HG02759 (cell line): ENCODE measurements at regions not wholly inside any gene's neighbourhood (a gene's known extent, or its start where the extent isn't known, plus 50 kb on each side); places are given as distances from the start of the nearest gene placed in this dataset.
"Not testable (repeated sequence)": the region's sequence is repeated elsewhere in the genome, so short reads cannot be mapped to it uniquely, and the experiment has no call there.

ENCODE experiments used
- ATAC-seq: cut with Tn5 transposase; IDR thresholded peaks from one replicate; pipeline ENCODE4 v1.9.1; 2021; ENCODE audit warnings: mild to moderate bottlenecking, moderate library complexity; ENCODE audit not compliant: unreplicated experiment

GRCh38 chr2:234579231-234579962 is 82.5 kb upstream of the ARL4C start:
- no peak for ATAC-seq

- ATAC-seq, result no peak
Measured at GRCh38 chr2:234578389-234578788, 81.5 kb upstream of the ARL4C start.

GRCh38 chr2:234577191-234577590 is 80.3 kb upstream of the ARL4C start:
- no peak for ATAC-seq

GRCh38 chr2:234571620-234572407 is 74.9 kb upstream of the ARL4C start:
- no peak for ATAC-seq

GRCh38 chr2:234570476-234570875 is 73.6 kb upstream of the ARL4C start:
- ATAC-seq, result no peak

- peak; percentile 39 for ATAC-seq
Measured at GRCh38 chr2:234569776-234570430, 73.0 kb upstream of the ARL4C start.

- ATAC-seq, result no peak
Measured at GRCh38 chr2:234566622-234567021, 69.7 kb upstream of the ARL4C start.

- ATAC-seq, result no peak
Measured at GRCh38 chr2:234565842-234566619, 69.2 kb upstream of the ARL4C start.

- no peak for ATAC-seq
Measured at GRCh38 chr2:234565201-234565600, 68.3 kb upstream of the ARL4C start.

- ATAC-seq, result no peak
Measured at GRCh38 chr2:234564699-234565098, 67.8 kb upstream of the ARL4C start.

- no peak for ATAC-seq
Measured at GRCh38 chr2:234559609-234560008, 62.7 kb upstream of the ARL4C start.

- no peak for ATAC-seq
Measured at GRCh38 chr2:234558642-234559041, 61.8 kb upstream of the ARL4C start.

- ATAC-seq, result no peak
Measured at GRCh38 chr2:234556848-234557573, 60.1 kb upstream of the ARL4C start.

GRCh38 chr2:234555616-234556249 is 58.9 kb upstream of the ARL4C start:
- ATAC-seq, result no peak

- no peak for ATAC-seq
Measured at GRCh38 chr2:234555161-234555560, 58.3 kb upstream of the ARL4C start.

GRCh38 chr2:234553223-234553622 is 56.3 kb upstream of the ARL4C start:
- not testable (repeated sequence) for ATAC-seq

- ATAC-seq, result peak; percentile 71
Measured at GRCh38 chr2:234550511-234551107, 53.7 kb upstream of the ARL4C start.

GRCh38 chr2:234550056-234550455 is 53.2 kb upstream of the ARL4C start:
- no peak for ATAC-seq

- no peak for ATAC-seq
Measured at GRCh38 chr2:234548695-234549420, 52.0 kb upstream of the ARL4C start.
